ENCODE measurements at regions not wholly inside any gene's neighbourhood (a gene's known extent, or its start where the extent isn't known, plus 50 kb on each side); places are given as distances from the start of the nearest gene placed in this dataset.

DNA sequence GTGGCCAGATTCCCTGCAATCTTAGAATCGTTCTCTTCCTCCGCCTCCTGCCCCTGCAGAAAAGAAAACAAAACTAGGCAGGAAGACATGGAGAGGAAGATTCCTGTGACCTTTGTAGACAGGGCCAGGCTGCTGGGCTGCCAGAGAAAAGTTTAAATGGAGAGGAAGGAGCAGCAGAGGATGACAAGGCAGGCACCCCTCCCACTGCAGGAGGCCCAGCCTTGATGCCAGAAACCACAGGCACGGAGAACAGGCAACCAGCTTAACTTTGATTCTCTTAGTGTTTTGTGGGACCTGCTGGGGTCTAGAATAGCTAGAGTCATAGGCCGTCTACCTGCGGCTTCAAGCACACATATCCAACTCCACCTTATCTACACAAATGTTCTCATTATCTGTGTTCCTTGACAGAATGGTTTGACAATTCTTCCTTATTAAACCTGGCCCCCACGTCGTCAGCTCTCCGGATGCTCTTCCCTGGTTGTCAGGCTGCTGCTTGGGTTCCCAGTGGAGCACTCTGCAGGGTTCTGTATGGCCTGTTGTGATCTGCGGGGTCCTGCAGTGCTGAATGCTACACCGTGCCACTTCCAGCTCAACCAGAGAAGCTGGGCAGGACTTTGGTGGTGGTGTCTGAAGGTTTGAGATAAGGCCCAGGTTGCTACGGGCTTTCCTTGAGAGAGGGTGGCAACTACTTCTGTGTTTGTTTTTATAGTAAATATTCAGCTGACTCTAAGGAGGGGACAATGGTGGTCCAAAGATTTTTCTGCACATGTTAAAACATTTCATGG is 609.5 kb downstream of the AACS start:
- TF ChIP-seq CTCF (IDR thresholded peaks at IDR 0.05) (no peak), POLR2A (IDR thresholded peaks at IDR 0.05) (no peak), POLR2AphosphoS5 (IDR thresholded peaks at IDR 0.05) (no peak)

All from prostate gland (tissue), 2 donors.